ENCODE measurements at regions not wholly inside any gene's neighbourhood (a gene's known extent, or its start where the extent isn't known, plus 50 kb on each side); places are given as distances from the start of the nearest gene placed in this dataset.

DNA sequence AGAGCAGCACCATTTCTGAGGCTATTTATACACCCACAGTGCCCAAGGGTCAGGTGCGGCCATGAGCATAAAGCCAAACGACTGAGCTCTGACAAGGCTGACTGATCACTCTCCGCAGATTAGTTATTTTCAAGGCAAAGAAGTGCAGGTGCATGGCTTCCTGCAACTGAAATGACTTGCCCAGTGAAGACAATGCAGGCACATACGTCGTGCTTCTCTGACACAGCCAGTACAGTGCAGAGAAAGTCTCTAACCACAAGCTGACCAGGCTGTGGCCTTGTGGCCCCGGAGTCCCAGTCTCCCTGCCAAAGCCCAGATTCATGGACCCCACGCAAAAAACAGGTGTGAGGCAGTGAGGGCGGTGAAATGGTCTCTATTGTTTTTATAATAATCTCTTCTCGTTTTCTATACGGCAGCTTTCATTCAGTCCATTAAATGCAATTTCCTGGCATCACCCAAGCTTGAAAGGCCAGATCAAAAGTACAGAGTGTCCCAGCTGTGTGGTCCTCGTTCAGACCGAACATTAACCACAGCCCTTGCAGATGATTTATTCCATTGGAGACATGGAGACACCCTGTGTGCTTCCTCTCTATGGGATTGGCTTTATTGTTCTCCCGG lies 447.0 kb upstream of the ID2 start:
- no peak overlapping the region for H2AFZ ChIP-seq
- in situ Hi-C loops (cut with MboI) = no loop called here
- H3K79me2 ChIP-seq (ENCODE audit: insufficient read depth) = no peaks in the 10 kb centered on the region
- H3F3A ChIP-seq (ENCODE audit: insufficient read depth) = no peaks in the 10 kb centered on the region
- no peaks in the 10 kb centered on the region for H3K9me2 ChIP-seq (ENCODE audit: insufficient read depth)
- DNase-seq = no peak
- no peak overlapping the region for H3K4me3 ChIP-seq
- H3K9me3 ChIP-seq (ENCODE audit: low read depth) = no peaks in the 10 kb centered on the region
- TF ChIP-seq EZH2phosphoT487 (IDR thresholded peaks at IDR 0.05; ENCODE audit: insufficient read depth, low read depth) (no peak), EZH2 (IDR thresholded peaks at IDR 0.05; ENCODE audit: insufficient read depth, poor library complexity, severe bottlenecking) (no peak)
- H3K4me1 ChIP-seq (ENCODE audit: insufficient read depth) = peaks cover 2% of the 10 kb centered on the region
- no peak overlapping the region for H3K4me2 ChIP-seq (ENCODE audit: unreplicated experiment)
- WGBS, 2 experiments (ENCODE audit: low coverage in 1 of 2, low lambda C conversion rate in 2 of 2, missing lambda C conversion rate in 2 of 2) = 86 to 89% methylated on average over 13 of the region's 13 CpGs
- H3K27me3 ChIP-seq (replicated peaks; ENCODE audit: insufficient read depth) = no peaks in the 10 kb centered on the region
- no peak overlapping the region for H3K27ac ChIP-seq
- H4K20me1 ChIP-seq (ENCODE audit: insufficient read depth) = no peaks in the 10 kb centered on the region
- H3K36me3 ChIP-seq (ENCODE audit: low read depth) = no peaks in the 10 kb centered on the region
- H3K9ac ChIP-seq = no peak overlapping the region

DNA sequence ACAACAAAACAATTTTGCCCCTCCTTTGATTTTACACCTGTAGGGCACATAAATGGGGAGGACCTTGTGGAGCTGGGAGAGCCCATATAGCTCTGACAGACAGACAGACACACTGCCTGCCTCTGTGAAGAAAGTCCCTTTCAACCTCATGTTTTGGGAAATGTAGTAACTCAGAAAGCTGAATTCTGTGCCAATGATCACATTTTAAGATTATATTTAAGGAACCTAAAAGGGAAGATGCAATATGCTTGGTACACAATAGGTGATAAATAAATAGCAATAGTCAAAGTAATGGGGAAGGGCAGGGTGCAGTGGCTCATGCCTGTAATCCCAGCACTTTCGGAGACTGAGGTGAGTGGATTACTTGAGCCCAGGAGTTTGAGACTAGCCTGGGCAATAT lies 446.4 kb upstream of the ID2 start:
- H3K79me2 ChIP-seq (ENCODE audit: insufficient read depth) = no peaks in the 10 kb centered on the region
- in situ Hi-C loops (cut with MboI) = no loop called here
- WGBS, 2 experiments (ENCODE audit: low coverage in 1 of 2, low lambda C conversion rate in 2 of 2, missing lambda C conversion rate in 2 of 2) = 94 to 100% methylated on average over 1 of the region's 1 CpG

GRCh38 chr2:8236391-8236790 lies 445.5 kb upstream of the ID2 start:
- no peak for DNase-seq
- Histone ChIP-seq H3K36me3 (ENCODE audit: low read depth) (no peaks in the 10 kb centered on the region), H2AFZ (no peak overlapping the region), H3K27me3 (replicated peaks; ENCODE audit: insufficient read depth) (no peaks in the 10 kb centered on the region), H4K20me1 (ENCODE audit: insufficient read depth) (no peaks in the 10 kb centered on the region), H3K79me2 (ENCODE audit: insufficient read depth) (no peaks in the 10 kb centered on the region), H3K9me2 (ENCODE audit: insufficient read depth) (no peaks in the 10 kb centered on the region), H3K9me3 (ENCODE audit: low read depth) (no peaks in the 10 kb centered on the region), H3K9ac (no peak overlapping the region), H3K27ac (no peak overlapping the region), H3K4me3 (no peak overlapping the region), H3K4me1 (ENCODE audit: insufficient read depth) (no peaks in the 10 kb centered on the region), H3K4me2 (ENCODE audit: unreplicated experiment) (no peak overlapping the region), H3F3A (ENCODE audit: insufficient read depth) (no peaks in the 10 kb centered on the region)
- WGBS, 2 experiments (ENCODE audit: low coverage in 1 of 2, low lambda C conversion rate in 2 of 2, missing lambda C conversion rate in 2 of 2) = 96 to 98% methylated on average over 2 of the region's 2 CpGs
- in situ Hi-C loops (cut with MboI) = no loop called here
- TF ChIP-seq EZH2 (IDR thresholded peaks at IDR 0.05; ENCODE audit: insufficient read depth, poor library complexity, severe bottlenecking) (no peak), EZH2phosphoT487 (IDR thresholded peaks at IDR 0.05; ENCODE audit: insufficient read depth, low read depth) (no peak)

More for the DNA sequence above, 446.4 kb upstream of the ID2 start:
- Histone ChIP-seq H3K27me3 (replicated peaks; ENCODE audit: insufficient read depth) (no peaks in the 10 kb centered on the region), H3K36me3 (ENCODE audit: low read depth) (no peaks in the 10 kb centered on the region), H2AFZ (no peak overlapping the region), H3K4me1 (ENCODE audit: insufficient read depth) (no peaks in the 10 kb centered on the region), H3K9me3 (ENCODE audit: low read depth) (no peaks in the 10 kb centered on the region), H3K27ac (no peak overlapping the region), H3K9me2 (ENCODE audit: insufficient read depth) (no peaks in the 10 kb centered on the region), H3K4me3 (no peak overlapping the region), H4K20me1 (ENCODE audit: insufficient read depth) (no peaks in the 10 kb centered on the region), H3F3A (ENCODE audit: insufficient read depth) (no peaks in the 10 kb centered on the region), H3K4me2 (ENCODE audit: unreplicated experiment) (no peak overlapping the region), H3K9ac (no peak overlapping the region)
- no peak for TF ChIP-seq EZH2 (IDR thresholded peaks at IDR 0.05; ENCODE audit: insufficient read depth, poor library complexity, severe bottlenecking)
- no peak for TF ChIP-seq EZH2phosphoT487 (IDR thresholded peaks at IDR 0.05; ENCODE audit: insufficient read depth, low read depth)
- no peak for DNase-seq

GRCh38 chr2:8238521-8239230 lies 443.2 kb upstream of the ID2 start:
- no peak overlapping the region for H3K4me2 ChIP-seq (ENCODE audit: unreplicated experiment)
- no peaks in the 10 kb centered on the region for H3K27me3 ChIP-seq (replicated peaks; ENCODE audit: insufficient read depth)
- no peaks in the 10 kb centered on the region for H3K9me3 ChIP-seq (ENCODE audit: low read depth)
- H3K9ac ChIP-seq = no peak overlapping the region
- H2AFZ ChIP-seq = no peak overlapping the region
- H3K4me3 ChIP-seq = no peak overlapping the region
- H3K36me3 ChIP-seq (ENCODE audit: low read depth) = no peaks in the 10 kb centered on the region
- DNase-seq = no peak
- H3K79me2 ChIP-seq (ENCODE audit: insufficient read depth) = no peaks in the 10 kb centered on the region
- no peaks in the 10 kb centered on the region for H3K9me2 ChIP-seq (ENCODE audit: insufficient read depth)
- no peaks in the 10 kb centered on the region for H4K20me1 ChIP-seq (ENCODE audit: insufficient read depth)
- H3K4me1 ChIP-seq (ENCODE audit: insufficient read depth) = peaks cover 7% of the 10 kb centered on the region
- no peak overlapping the region for H3K27ac ChIP-seq
- TF ChIP-seq EZH2phosphoT487 (IDR thresholded peaks at IDR 0.05; ENCODE audit: insufficient read depth, low read depth) (no peak), EZH2 (IDR thresholded peaks at IDR 0.05; ENCODE audit: insufficient read depth, poor library complexity, severe bottlenecking) (no peak)
- H3F3A ChIP-seq (ENCODE audit: insufficient read depth) = no peaks in the 10 kb centered on the region
- WGBS, 2 experiments (ENCODE audit: low coverage in 1 of 2, low lambda C conversion rate in 2 of 2, missing lambda C conversion rate in 2 of 2) = 55 to 58% methylated on average over 8 of the region's 8 CpGs
- in situ Hi-C loops (cut with MboI) = no loop called here

All from GM23248 (cell line).